HG03558 (cell line): ENCODE measurements at regions not wholly inside any gene's neighbourhood (a gene's known extent, or its start where the extent isn't known, plus 50 kb on each side); places are given as distances from the start of the nearest gene placed in this dataset.

Source experiments
- ATAC-seq: cut with Tn5 transposase; IDR thresholded peaks from one replicate; pipeline ENCODE4 v1.9.1; 2021; ENCODE audit warnings: moderate number of reproducible peaks; ENCODE audit not compliant: unreplicated experiment; ENCODE audit errors: extremely low read depth

- ATAC-seq: no peak
These were observed 499.3 kb upstream of the ADAMTS16 start for GRCh38 chr5:4640795-4641194.

DNA sequence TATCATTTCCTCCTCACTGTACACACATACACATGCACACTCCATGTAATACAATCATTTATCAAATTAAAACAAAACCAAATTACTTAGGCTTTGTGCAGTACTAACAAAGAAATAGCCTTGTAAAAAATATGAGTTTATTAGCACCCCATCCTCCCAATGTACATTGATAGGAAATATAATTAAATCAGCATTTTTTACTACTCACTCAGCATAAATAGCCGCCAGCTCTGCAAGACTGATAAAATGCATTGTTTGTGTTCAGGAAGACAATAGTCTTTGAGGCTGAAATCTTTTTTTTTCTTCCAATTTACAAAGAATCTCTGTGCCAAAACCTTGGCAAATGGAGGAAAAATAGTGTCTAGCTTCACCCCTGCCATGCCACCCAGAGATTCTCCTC, 497.6 kb upstream of the ADAMTS16 start:
- no peak for ATAC-seq

DNA sequence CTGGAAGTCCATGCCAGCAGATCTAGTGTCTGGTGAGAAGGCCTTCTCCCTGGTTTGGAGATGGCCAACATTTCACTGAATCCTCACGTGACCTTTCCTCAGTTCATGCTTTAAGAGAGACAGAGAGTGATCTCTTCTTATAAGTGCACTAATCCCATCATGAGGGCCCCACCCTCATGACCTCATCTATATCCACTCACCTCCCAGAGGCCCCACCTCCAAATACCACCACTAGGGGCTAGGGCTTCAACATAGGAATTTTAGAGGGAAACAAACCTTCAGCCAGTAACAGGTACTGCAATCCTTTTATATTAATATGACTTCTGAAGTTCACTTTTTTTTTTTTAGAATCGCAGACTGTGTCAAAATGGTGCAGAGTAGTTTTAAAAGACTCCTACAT, 496.9 kb upstream of the ADAMTS16 start:
- no peak for ATAC-seq

- no peak for ATAC-seq
These were observed 496.2 kb upstream of the ADAMTS16 start for GRCh38 chr5:4643960-4644359.

DNA sequence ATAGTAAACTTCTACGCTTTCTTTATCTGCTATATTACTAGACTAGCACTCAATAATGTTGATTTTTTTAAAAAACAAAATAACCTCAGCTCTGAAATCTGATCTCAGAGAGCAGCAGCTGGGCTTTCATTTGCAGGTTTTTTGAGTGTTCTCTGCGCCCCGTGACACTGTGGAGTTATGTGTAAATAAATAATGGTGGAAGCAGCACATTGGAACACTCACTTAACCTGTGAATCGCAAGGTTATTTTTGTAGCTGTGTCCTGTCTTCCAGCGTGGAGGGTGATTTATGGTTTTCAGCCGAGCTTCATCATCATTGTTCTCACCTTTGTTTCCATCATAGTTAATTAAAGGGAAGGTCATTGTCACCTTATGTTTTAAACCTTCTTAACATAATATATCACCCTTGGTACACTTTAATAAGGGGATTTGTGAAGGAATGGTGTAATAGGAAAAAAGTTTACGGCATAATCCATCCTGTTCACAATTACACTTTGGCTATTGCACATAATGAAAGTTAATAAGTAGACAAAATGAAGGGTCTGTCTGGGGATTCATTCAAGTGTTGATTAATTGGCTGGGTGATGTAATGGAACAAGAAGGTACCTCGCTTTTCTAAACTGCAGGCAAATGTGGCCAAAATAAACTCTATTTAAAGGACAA, 493.3 kb upstream of the ADAMTS16 start:
- no peak for ATAC-seq

GRCh38 chr5:4647955-4648354, 492.2 kb upstream of the ADAMTS16 start:
- ATAC-seq: no peak

GRCh38 chr5:4651806-4652565, 488.1 kb upstream of the ADAMTS16 start:
- ATAC-seq: no peak

DNA sequence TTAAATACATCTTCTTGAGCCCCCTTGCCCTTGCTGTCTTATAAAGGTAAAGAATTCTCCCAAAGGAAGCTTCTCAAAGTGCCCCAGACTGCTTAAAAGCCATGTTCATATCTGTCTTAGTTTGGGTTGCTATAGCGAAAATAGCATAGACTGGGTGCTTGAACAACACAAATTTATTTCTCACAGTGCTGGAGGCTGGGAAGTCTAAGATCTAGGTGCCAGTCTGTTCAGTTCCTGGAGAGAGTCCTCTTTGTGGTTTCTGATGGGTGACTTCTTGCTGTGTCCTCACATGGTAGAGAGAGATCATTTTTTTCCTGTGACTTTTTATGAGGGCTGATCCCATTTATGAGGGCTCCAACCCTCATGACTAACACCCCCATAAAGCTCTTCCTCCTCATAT, 486.7 kb upstream of the ADAMTS16 start:
- no peak for ATAC-seq

DNA sequence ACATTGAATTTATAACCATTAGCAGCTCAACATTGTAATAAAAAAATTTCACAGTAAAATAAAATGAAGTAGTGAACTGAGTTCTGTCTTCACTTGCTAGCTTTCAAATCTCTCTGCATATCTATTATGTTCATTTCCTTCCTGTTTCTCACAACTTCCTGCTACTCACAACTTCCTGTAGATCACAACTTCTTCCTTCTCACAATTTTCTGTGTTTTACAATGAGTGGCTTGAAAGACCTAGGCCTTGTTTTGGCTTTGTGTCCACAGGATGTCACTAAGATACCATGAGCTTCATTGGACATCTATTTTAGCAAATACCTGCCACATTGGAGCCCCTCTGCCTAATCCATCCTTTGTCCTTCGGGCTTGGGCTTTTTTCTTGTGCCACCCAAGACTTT, 480.3 kb upstream of the ADAMTS16 start:
- ATAC-seq: no peak

GRCh38 chr5:4661326-4661725, 478.8 kb upstream of the ADAMTS16 start:
- no peak for ATAC-seq

GRCh38 chr5:4661836-4662235, 478.3 kb upstream of the ADAMTS16 start:
- ATAC-seq: no peak

GRCh38 chr5:4662756-4663155, 477.4 kb upstream of the ADAMTS16 start:
- ATAC-seq: no peak

- ATAC-seq: no peak
These were observed 474.2 kb upstream of the ADAMTS16 start for GRCh38 chr5:4665911-4666310.

DNA sequence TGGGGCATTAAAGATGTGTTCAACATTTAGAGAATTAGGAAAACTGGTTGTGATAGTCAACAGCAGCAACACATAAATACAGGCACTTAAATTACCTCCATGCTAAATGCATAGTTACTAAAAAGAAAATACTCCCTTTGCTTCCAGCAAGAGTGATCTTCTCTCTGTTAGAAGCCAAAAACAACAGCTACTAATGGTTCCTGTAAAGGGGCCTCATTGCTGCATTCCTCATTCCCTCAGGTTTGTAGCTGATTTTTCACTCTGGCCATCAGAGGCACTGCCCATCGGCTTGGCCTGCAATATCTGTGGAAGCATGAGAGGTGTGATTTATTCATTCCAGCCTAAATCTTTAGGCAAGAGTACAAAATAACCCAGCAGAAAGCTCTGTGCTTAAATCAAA, 466.0 kb upstream of the ADAMTS16 start:
- no peak for ATAC-seq

DNA sequence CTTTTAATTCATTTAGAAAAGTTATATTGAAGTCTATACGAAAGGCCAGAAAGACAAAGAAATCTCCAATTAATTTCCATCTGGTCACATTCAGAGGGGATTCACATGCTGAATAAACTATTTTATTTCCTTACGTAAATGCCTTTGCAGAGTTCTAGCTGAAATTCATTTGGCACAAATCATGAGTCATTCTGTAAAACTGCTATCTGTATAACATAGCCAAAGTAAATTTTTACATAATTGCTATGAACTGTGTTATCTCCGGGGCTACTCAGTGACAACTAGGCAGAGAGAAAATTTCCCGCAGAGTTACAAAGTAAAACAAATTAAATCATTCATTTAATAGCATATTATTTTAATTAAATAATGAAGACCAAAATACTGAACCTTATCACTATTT, 463.2 kb upstream of the ADAMTS16 start:
- ATAC-seq: no peak

- no peak for ATAC-seq
These were observed 455.2 kb upstream of the ADAMTS16 start for GRCh38 chr5:4684946-4685345.

GRCh38 chr5:4698596-4698995, 441.5 kb upstream of the ADAMTS16 start:
- no peak for ATAC-seq

GRCh38 chr5:4699592-4699991, 440.5 kb upstream of the ADAMTS16 start:
- no peak for ATAC-seq

- ATAC-seq: no peak
These were observed 440.1 kb upstream of the ADAMTS16 start for GRCh38 chr5:4700069-4700468.

GRCh38 chr5:4700871-4701270, 439.3 kb upstream of the ADAMTS16 start:
- no peak for ATAC-seq

- no peak for ATAC-seq
These were observed 436.1 kb upstream of the ADAMTS16 start for GRCh38 chr5:4703931-4704458.

DNA sequence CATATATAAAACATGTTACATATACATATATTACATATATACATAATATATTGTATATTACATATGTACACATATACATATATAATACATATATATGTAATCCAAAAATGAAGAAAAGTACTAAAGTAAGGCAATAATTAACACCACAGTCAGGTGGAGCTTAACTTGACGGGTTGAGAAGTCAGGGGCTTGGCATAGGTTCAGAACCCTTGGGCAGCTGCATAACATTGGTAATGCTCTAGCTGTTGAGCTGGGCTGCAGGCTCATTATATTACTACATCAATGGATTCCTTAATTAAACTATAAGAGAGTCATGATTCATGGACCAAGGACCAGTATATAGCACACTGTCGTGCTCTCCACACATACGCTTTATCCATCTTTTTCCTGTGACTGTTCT, 435.2 kb upstream of the ADAMTS16 start:
- ATAC-seq: no peak
